SK-N-SH treated with all-trans-retinoic acid at 6 μM for 48 hours (cell line): ENCODE measurements at regions not wholly inside any gene's neighbourhood (a gene's known extent, or its start where the extent isn't known, plus 50 kb on each side); places are given as distances from the start of the nearest gene placed in this dataset.

Experiments
- ATAC-seq: fragments of 200-7000 bp; cut with Tn5 transposase; 3 replicates; pipeline ENCODE4 v1.9.1; 2020; ENCODE audit warnings: mild to moderate bottlenecking, moderate library complexity
- CSDC2 ChIP-seq: fragments of 250-450 bp; sonication (Bioruptor Pico); IDR thresholded peaks from 2 replicates; pipeline ENCODE4 v1.5.0; 2020; ENCODE audit warnings: mild to moderate bottlenecking, moderate library complexity
- CSRNP3 ChIP-seq: fragments of 250-450 bp; sonication (Bioruptor Pico); IDR thresholded peaks from 2 replicates; pipeline ENCODE4 v1.5.1; 2021; ENCODE audit warnings: mild to moderate bottlenecking, moderate library complexity
- ISL1 ChIP-seq: fragments of 250-450 bp; sonication (Bioruptor Pico); IDR thresholded peaks from 2 replicates; pipeline ENCODE4 v2.1.2; 2022; ENCODE audit warnings: mild to moderate bottlenecking, moderate library complexity
- OSR1 ChIP-seq: fragments of 250-450 bp; sonication (Bioruptor Pico); IDR thresholded peaks from 2 replicates; pipeline ENCODE4 v1.8.0; 2022; ENCODE audit warnings: moderate library complexity, mild to moderate bottlenecking, inconsistent platforms
- PPARA ChIP-seq: fragments of 250-450 bp; sonication (Bioruptor Pico); IDR thresholded peaks from 2 replicates; pipeline ENCODE4 v1.5.0; 2020; ENCODE audit warnings: mild to moderate bottlenecking, borderline replicate concordance
- RARB ChIP-seq: fragments of 250-450 bp; sonication (Bioruptor Pico); IDR thresholded peaks from 2 replicates; pipeline ENCODE4 v1.8.0; 2021; ENCODE audit warnings: mild to moderate bottlenecking, moderate library complexity
- TCF4 ChIP-seq: fragments of 250-450 bp; sonication (Bioruptor Pico); IDR thresholded peaks from 2 replicates; pipeline ENCODE4 v1.8.0; 2021; ENCODE audit warnings: mild to moderate bottlenecking, moderate library complexity, borderline replicate concordance
- TOX ChIP-seq: fragments of 250-450 bp; sonication (Bioruptor Pico); IDR thresholded peaks from 2 replicates; pipeline ENCODE4 v1.8.0; 2021; ENCODE audit warnings: mild to moderate bottlenecking, moderate library complexity, borderline replicate concordance
- TSHZ2 ChIP-seq: fragments of 250-450 bp; sonication (Bioruptor Pico); IDR thresholded peaks from 2 replicates; pipeline ENCODE4 v1.5.0; 2020; ENCODE audit warnings: mild to moderate bottlenecking, moderate library complexity
- ZC3H10 ChIP-seq: fragments of 250-450 bp; sonication (Bioruptor Pico); IDR thresholded peaks from 2 replicates; pipeline ENCODE4 v1.5.1; 2021; ENCODE audit warnings: mild to moderate bottlenecking, moderate library complexity
- ZFP3 ChIP-seq: fragments of 250-450 bp; sonication (Bioruptor Pico); IDR thresholded peaks from 2 replicates; pipeline ENCODE4 v1.5.0; 2020; ENCODE audit warnings: mild to moderate bottlenecking, moderate library complexity
- ZFP30 ChIP-seq: fragments of 450-650 bp; formaldehyde crosslinking; IDR thresholded peaks from 2 replicates; pipeline ENCODE4 v1.5.0; 2022; ENCODE audit warnings: mild to moderate bottlenecking, moderate library complexity
- ZNF565 ChIP-seq: fragments of 450-650 bp; formaldehyde crosslinking; conservative IDR thresholded peaks from 2 replicates; pipeline ENCODE4 v1.5.0; 2020; ENCODE audit warnings: low read depth, mild to moderate bottlenecking, moderate library complexity
- ZNF70 ChIP-seq: fragments of 450-650 bp; formaldehyde crosslinking; IDR thresholded peaks from 2 replicates; pipeline ENCODE4 v1.5.0; 2020; ENCODE audit warnings: mild to moderate bottlenecking, moderate library complexity
- TF ChIP-seq, protein P1 (sequence below): fragments of 250-450 bp; sonication (Bioruptor Pico); IDR thresholded peaks from 2 replicates; pipeline ENCODE4 v1.5.1; 2020; ENCODE audit warnings: low read depth, mild to moderate bottlenecking, moderate library complexity
- TF ChIP-seq, protein P2 (sequence below): fragments of 250-450 bp; sonication (Bioruptor Pico); IDR thresholded peaks from 2 replicates; pipeline ENCODE4 v1.8.0; 2020; ENCODE audit warnings: mild to moderate bottlenecking, moderate library complexity, borderline replicate concordance

- TF ChIP-seq, protein P1, sequence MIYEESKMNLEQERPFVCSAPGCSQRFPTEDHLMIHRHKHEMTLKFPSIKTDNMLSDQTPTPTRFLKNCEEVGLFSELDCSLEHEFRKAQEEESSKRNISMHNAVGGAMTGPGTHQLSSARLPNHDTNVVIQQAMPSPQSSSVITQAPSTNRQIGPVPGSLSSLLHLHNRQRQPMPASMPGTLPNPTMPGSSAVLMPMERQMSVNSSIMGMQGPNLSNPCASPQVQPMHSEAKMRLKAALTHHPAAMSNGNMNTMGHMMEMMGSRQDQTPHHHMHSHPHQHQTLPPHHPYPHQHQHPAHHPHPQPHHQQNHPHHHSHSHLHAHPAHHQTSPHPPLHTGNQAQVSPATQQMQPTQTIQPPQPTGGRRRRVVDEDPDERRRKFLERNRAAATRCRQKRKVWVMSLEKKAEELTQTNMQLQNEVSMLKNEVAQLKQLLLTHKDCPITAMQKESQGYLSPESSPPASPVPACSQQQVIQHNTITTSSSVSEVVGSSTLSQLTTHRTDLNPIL, result no peak
- TF ChIP-seq ZC3H10 (CRISPR knock-in tag) (no peak), TSHZ2 (CRISPR knock-in tag) (no peak), CSRNP3 (CRISPR knock-in tag) (no peak)
- TF ChIP-seq, protein P2, sequence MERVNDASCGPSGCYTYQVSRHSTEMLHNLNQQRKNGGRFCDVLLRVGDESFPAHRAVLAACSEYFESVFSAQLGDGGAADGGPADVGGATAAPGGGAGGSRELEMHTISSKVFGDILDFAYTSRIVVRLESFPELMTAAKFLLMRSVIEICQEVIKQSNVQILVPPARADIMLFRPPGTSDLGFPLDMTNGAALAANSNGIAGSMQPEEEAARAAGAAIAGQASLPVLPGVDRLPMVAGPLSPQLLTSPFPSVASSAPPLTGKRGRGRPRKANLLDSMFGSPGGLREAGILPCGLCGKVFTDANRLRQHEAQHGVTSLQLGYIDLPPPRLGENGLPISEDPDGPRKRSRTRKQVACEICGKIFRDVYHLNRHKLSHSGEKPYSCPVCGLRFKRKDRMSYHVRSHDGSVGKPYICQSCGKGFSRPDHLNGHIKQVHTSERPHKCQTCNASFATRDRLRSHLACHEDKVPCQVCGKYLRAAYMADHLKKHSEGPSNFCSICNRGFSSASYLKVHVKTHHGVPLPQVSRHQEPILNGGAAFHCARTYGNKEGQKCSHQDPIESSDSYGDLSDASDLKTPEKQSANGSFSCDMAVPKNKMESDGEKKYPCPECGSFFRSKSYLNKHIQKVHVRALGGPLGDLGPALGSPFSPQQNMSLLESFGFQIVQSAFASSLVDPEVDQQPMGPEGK (CRISPR knock-in tag), result no peak
- no peak for ATAC-seq
These were observed 200.0 kb downstream of the TOMM20 start for GRCh38 chr1:234928642-234929041.

DNA sequence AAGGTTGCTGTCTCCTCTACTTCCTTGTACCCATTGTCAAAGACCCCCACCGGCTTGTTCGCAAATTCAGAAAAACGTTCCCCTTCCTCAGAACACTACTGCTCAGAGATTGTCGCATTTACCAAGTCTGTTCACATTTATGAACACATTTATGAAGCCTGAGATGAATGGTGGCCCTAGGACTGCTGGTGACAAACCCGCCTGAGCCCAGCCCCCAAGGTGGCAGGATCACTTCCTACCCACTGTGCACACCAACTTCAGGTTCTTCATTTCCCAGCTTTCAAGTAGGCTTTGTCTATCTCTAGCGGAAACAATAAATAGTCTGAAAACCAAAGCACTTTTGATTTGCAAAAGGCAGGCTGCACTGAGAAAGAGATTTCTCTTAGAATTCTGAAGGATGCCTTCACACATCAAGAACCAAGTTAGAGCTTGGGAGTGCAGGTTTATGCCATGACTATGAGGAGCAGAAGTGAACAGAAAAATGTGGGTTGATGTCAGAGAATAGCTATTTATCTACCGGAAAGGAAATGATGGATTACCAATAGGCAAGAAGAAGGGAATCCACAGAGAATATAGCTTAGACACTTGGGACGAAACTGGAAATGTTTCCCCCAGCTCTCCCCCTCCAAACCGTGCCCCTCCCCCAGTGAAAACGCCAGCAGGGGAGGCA is 200.5 kb downstream of the TOMM20 start:
- no peak for ATAC-seq
- TF ChIP-seq TCF4 (CRISPR knock-in tag), result no peak
- TF ChIP-seq, protein P2 (CRISPR knock-in tag), result no peak

GRCh38 chr1:234927312-234927970 is 201.2 kb downstream of the TOMM20 start:
- TF ChIP-seq ZNF70 (CRISPR knock-in tag) (no peak), ISL1 (CRISPR knock-in tag) (no peak)
- TF ChIP-seq, all 23 proteins: peak for 0
- no peak for ATAC-seq

DNA sequence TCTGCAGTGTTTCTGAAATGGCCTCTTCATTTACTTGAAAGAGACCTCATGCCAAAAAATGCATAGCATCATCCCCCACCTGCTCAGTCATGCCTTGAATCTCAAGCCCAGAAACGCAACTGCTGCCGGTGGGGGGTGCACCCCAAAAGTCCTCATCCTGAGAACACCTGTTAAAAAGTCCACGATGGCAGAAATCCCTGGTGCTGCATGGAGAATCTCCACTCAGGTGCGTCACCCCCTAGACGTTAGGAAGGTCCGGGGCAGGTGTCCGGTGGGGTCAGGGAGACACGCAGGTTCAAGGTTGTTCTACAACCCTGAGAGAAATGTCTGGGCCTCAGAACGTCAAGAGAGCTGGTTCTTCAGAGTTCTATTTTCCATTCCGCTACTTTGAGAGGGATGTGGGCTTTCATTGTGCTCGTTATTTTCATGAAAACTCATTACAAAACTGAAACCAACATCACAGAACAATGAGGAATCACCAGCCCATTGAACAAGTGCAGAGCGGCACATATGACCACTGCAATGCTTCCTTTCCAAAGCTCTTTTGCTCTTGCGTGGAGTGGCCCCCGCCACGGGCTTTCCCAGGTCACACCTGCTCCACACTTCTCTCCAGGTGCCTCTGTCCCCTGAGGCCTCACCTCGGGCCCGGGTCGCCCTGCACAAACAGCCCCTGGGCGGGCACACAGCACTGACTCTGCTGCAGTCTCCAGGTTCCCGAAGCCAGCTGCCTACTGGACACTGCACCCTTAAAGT is 201.9 kb downstream of the TOMM20 start:
- TF ChIP-seq RARB (no peak), ZFP30 (CRISPR knock-in tag) (no peak), ISL1 (CRISPR knock-in tag) (no peak), TCF4 (CRISPR knock-in tag) (no peak), CSDC2 (CRISPR knock-in tag) (no peak), OSR1 (CRISPR knock-in tag) (no peak), ZC3H10 (CRISPR knock-in tag) (no peak), ZNF565 (CRISPR knock-in tag) (no peak), PPARA (CRISPR knock-in tag) (no peak), TOX (CRISPR knock-in tag) (no peak), ZNF70 (CRISPR knock-in tag) (no peak), ZFP3 (CRISPR knock-in tag) (no peak)
- TF ChIP-seq, protein P2 (CRISPR knock-in tag), result no peak
- TF ChIP-seq, protein P1, result no peak
- TF ChIP-seq, all 23 proteins: peak for 0
- ATAC-seq, result no peak
